SU-DHL-6 (cell line): ENCODE measurements at regions not wholly inside any gene's neighbourhood (a gene's known extent, or its start where the extent isn't known, plus 50 kb on each side); places are given as distances from the start of the nearest gene placed in this dataset.

ENCODE experiments used
- EZH2phosphoT487 ChIP-seq: fragments of 200-600 bp; sonication (generic), shearing (Covaris generic); conservative IDR thresholded peaks from 2 replicates; pipeline ENCODE4 v1.6.1; 2018; ENCODE audit warnings: mild to moderate bottlenecking, antibody characterized with exemption, low read length, moderate library complexity, mixed read lengths
- TF ChIP-seq, protein P1 (sequence below): fragments of 200-600 bp; sonication (generic); IDR thresholded peaks from one replicate; pipeline ENCODE4 v1.5.1; 2017; ENCODE audit warnings: antibody characterized with exemption, mild to moderate bottlenecking, low read length, moderate library complexity; ENCODE audit not compliant: insufficient read depth, poor library complexity, severe bottlenecking

- TF ChIP-seq, protein P1, sequence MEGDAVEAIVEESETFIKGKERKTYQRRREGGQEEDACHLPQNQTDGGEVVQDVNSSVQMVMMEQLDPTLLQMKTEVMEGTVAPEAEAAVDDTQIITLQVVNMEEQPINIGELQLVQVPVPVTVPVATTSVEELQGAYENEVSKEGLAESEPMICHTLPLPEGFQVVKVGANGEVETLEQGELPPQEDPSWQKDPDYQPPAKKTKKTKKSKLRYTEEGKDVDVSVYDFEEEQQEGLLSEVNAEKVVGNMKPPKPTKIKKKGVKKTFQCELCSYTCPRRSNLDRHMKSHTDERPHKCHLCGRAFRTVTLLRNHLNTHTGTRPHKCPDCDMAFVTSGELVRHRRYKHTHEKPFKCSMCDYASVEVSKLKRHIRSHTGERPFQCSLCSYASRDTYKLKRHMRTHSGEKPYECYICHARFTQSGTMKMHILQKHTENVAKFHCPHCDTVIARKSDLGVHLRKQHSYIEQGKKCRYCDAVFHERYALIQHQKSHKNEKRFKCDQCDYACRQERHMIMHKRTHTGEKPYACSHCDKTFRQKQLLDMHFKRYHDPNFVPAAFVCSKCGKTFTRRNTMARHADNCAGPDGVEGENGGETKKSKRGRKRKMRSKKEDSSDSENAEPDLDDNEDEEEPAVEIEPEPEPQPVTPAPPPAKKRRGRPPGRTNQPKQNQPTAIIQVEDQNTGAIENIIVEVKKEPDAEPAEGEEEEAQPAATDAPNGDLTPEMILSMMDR = no peak
- TF ChIP-seq EZH2phosphoT487 = no peak
Observed at GRCh38 chr2:67565761-67566160, 168.6 kb downstream of the ETAA1 start.
